Pancreas (tissue), 10 donors: ENCODE measurements at regions not wholly inside any gene's neighbourhood (a gene's known extent, or its start where the extent isn't known, plus 50 kb on each side); places are given as distances from the start of the nearest gene placed in this dataset.
A peak's percentile ranks its signal among the peaks of the same experiment; 100 is the strongest.

Source experiments
- ATAC-seq, 4 donors: fragments of 200-7000 bp; cut with Tn5 transposase; one replicate each; pipeline versions ENCODE4 v1.8.0 to v1.9.1; 2020; ENCODE audit warnings: mild to moderate bottlenecking in 4 of 4, moderate library complexity in 4 of 4
- DNase-seq, 6 donors: peaks; one replicate each; pipeline ENCODE4 v3.0.0-alpha.2; 2020
- FAIRE-seq: peaks from 2 replicates; lab custom pipeline; 2012; peaks lifted over from hg19 to GRCh38; lab: Jason Lieb, UNC
- H3K27ac ChIP-seq, 4 donors: fragments of 200-600 bp; sonication (generic); 1 replicate in 3 of 4; 2 replicates in 1 of 4; pipeline versions ENCODE4 v1.5.0 to v1.8.0; 2020
- H3K27me3 ChIP-seq, 4 donors: fragments of 200-600 bp; one replicate each; pipeline ENCODE4 v1.8.0; 2021
- H3K36me3 ChIP-seq, 3 donors: fragments of 200-600 bp; sonication (generic) in 1 of 3; one replicate each; pipeline versions ENCODE4 v1.5.0 to v1.8.0; 2020 to 2021
- H3K4me1 ChIP-seq, 3 donors: fragments of 200-600 bp; one replicate each; pipeline ENCODE4 v1.8.0; 2021
- H3K4me3 ChIP-seq, 4 donors: fragments of 200-600 bp; sonication (generic) in 2 of 4; one replicate each; pipeline versions ENCODE4 v1.5.0 to v1.8.0; 2020 to 2021
- H3K9me3 ChIP-seq, 4 donors: fragments of 200-600 bp; one replicate each; pipeline ENCODE4 v1.8.0; 2021
- CTCF ChIP-seq, 4 donors: fragments of 200-600 bp; sonication (generic) in 3 of 4; IDR thresholded peaks; one replicate each; pipeline versions ENCODE4 v1.5.0 to v1.8.0; 2021; ENCODE audit warnings: antibody characterized with exemption in 4 of 4
- WGBS, 2 donors: extraction: QIAGEN DNeasy Blood & Tissue Kit; methylation state at CpG; one replicate each; pipeline ENCODE4 v1.1.7; 2013; 5-methylcytosine and 5-hydroxymethylcytosine counted together
- intact Hi-C, 3 donors: fragments of 100-400 bp; cut with DNase I; formaldehyde crosslinking; loops; one replicate each; pipeline versions ENCODE4 v1.11.1 to v1.14.2; 2022
- donor health status: healthy with polysubstance abuse.
- donor health status: DM: no; HTN: no; CAD: no; lungs with moderate emphysema.
- donor health status: DM: no; HTN: no; CAD: no.
- donor health status: control.
- donor health status: control.
- donor health status: Bipolar disorder and iron deficiency.
- donor health status: DM: yes; HTN: yes; CAD: no.
- donor health status: DM: no; HTN: no; CAD: no.
- donor health status: DM: no; HTN: no; CAD: no.
- donor health status: DM: yes; HTN: yes; CAD: no.

- Histone ChIP-seq H3K27ac (no peak overlapping the region), H3K9me3 (no peaks in the 10 kb centered on the region), H3K36me3 (no peaks in the 10 kb centered on the region), H3K27me3 (no peaks in the 10 kb centered on the region), H3K4me1 (no peaks in the 10 kb centered on the region), H3K4me3 (no peak overlapping the region)
- no peak for TF ChIP-seq CTCF (IDR thresholded peaks at IDR 0.05)
- 97% methylated on average over 1 of the region's 1 CpG for WGBS, 2 donors
- DNase-seq, result no peak
- FAIRE-seq, result no peak
- intact Hi-C loops, result no loop called here
- ATAC-seq, result no peak
Measured at GRCh38 chr3:6254490-6254889, 606.4 kb upstream of the GRM7 start.

GRCh38 chr3:6255229-6255628, 605.7 kb upstream of the GRM7 start:
- FAIRE-seq (no peak), DNase-seq (no peak), ATAC-seq (no peak)
- WGBS, 2 donors, result 96% methylated on average over 6 of the region's 6 CpGs
- intact Hi-C loops, result no loop called here
- Histone ChIP-seq H3K27ac (no peak overlapping the region), H3K36me3 (no peaks in the 10 kb centered on the region), H3K9me3 (no peaks in the 10 kb centered on the region), H3K27me3 (no peaks in the 10 kb centered on the region), H3K4me3 (no peak overlapping the region), H3K4me1 (no peaks in the 10 kb centered on the region)
- no peak for TF ChIP-seq CTCF (IDR thresholded peaks at IDR 0.05)

GRCh38 chr3:6260551-6261191, 600.2 kb upstream of the GRM7 start:
- no peak for ATAC-seq
- Histone ChIP-seq H3K27ac (no peak overlapping the region), H3K4me1 (peaks cover 0 to 8% (median 4%) of the 10 kb centered on the region in 3 donors), H3K9me3 (no peaks in the 10 kb centered on the region), H3K4me3 (no peak overlapping the region), H3K27me3 (no peaks in the 10 kb centered on the region), H3K36me3 (no peaks in the 10 kb centered on the region)
- DNase-seq, result no peak
- intact Hi-C loops, result no loop called here
- WGBS, 2 donors, result 80 to 83% methylated on average over 5 of the region's 5 CpGs
- no peak for FAIRE-seq
- TF ChIP-seq CTCF (IDR thresholded peaks at IDR 0.05), result no peak

GRCh38 chr3:6262010-6262409, 598.9 kb upstream of the GRM7 start:
- no peaks in the 10 kb centered on the region for H3K9me3 ChIP-seq
- no peak overlapping the region for H3K4me3 ChIP-seq
- 13 to 21% methylated on average over 2 of the region's 2 CpGs for WGBS, 2 donors
- FAIRE-seq (no peak), DNase-seq (peak in 3 of 6 donors; percentile 8 to 60 (median 55)), ATAC-seq (peak; percentile 89 to 92 (median 91))
- TF ChIP-seq CTCF (IDR thresholded peaks at IDR 0.05), result no peak
- peak overlapping the region in 1 of 4 donors; percentile 5 for H3K27ac ChIP-seq
- no peaks in the 10 kb centered on the region for H3K36me3 ChIP-seq
- peaks cover 0 to 8% (median 4%) of the 10 kb centered on the region in 3 donors for H3K4me1 ChIP-seq
- intact Hi-C loops, result no loop called here
- no peaks in the 10 kb centered on the region for H3K27me3 ChIP-seq

GRCh38 chr3:6264036-6264435, 596.9 kb upstream of the GRM7 start:
- H3K9me3 ChIP-seq, result no peaks in the 10 kb centered on the region
- intact Hi-C loops, result no loop called here
- H3K4me3 ChIP-seq, result no peak overlapping the region
- FAIRE-seq (no peak), ATAC-seq (no peak), DNase-seq (no peak)
- H3K27me3 ChIP-seq, result no peaks in the 10 kb centered on the region
- no peak for TF ChIP-seq CTCF (IDR thresholded peaks at IDR 0.05)
- no peak overlapping the region for H3K27ac ChIP-seq
- peaks cover 0 to 8% (median 4%) of the 10 kb centered on the region in 3 donors for H3K4me1 ChIP-seq
- H3K36me3 ChIP-seq, result no peaks in the 10 kb centered on the region
- 59 to 69% methylated on average over 1 of the region's 1 CpG for WGBS, 2 donors
